ENCODE measurements at regions not wholly inside any gene's neighbourhood (a gene's known extent, or its start where the extent isn't known, plus 50 kb on each side); places are given as distances from the start of the nearest gene placed in this dataset.
A peak's percentile ranks its signal among the peaks of the same experiment; 100 is the strongest.

DNA sequence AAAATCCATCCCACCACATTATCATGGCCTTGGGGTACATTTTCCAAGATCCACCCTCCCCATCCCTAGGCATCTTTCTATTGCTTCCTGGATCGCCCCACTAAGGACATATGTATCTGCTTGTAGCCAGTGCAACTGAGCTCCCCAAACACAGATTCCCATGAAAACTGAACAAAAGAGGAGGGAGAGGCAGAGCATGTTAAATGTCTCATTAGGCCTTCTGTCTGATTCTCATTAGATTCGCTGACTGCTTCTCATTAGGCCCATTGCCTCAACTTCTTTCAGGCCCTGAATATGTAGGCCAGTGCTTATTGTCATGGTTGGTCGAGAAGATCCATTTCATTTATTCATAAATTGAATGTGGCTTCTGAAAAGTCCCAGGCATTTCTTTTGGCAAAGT lies 698.9 kb downstream of the INHBA start (continued):
- no peak for TF ChIP-seq POLR2AphosphoS5 (IDR thresholded peaks at IDR 0.05; ENCODE audit: low read depth)
- TF ChIP-seq, protein P1, sequence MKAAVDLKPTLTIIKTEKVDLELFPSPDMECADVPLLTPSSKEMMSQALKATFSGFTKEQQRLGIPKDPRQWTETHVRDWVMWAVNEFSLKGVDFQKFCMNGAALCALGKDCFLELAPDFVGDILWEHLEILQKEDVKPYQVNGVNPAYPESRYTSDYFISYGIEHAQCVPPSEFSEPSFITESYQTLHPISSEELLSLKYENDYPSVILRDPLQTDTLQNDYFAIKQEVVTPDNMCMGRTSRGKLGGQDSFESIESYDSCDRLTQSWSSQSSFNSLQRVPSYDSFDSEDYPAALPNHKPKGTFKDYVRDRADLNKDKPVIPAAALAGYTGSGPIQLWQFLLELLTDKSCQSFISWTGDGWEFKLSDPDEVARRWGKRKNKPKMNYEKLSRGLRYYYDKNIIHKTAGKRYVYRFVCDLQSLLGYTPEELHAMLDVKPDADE (IDR thresholded peaks at IDR 0.05), result no peak

DNA sequence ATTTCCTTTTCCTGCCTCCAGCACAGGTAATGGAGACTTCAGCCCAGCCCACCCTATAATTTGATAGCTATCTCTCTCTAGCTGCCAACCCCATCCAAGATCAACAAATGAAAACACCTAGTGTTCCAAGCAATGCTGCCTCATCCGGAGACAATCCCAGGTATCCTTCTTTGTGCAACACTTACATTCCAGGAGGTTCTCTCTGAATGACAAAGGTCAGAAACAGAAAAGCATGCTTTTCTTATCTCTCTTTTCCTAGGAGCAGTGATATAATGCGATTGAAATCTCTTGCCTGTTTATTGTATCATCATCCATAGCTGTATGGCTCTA lies 699.3 kb downstream of the INHBA start:
- Mint-ChIP-seq H3K27ac (no peak overlapping the region), H3K4me1 (peaks cover 3% of the 10 kb centered on the region; the same call in 1 of the 3 replicates), H3K9me3 (no peaks in the 10 kb centered on the region), H3K27me3 (ENCODE audit: insufficient read depth, low read depth, poor library complexity) (peaks cover 3% of the 10 kb centered on the region), H3K36me3 (ENCODE audit: low read depth) (no peaks in the 10 kb centered on the region), H3K4me3 (no peak overlapping the region)
- Histone ChIP-seq H3K27me3 (ENCODE audit: insufficient read depth) (no peaks in the 10 kb centered on the region), H3K27ac (ENCODE audit: low read depth) (no peak overlapping the region), H3K4me1 (ENCODE audit: insufficient read depth) (no peaks in the 10 kb centered on the region), H3K36me3 (ENCODE audit: insufficient read depth) (no peaks in the 10 kb centered on the region), H3K9me2 (ENCODE audit: insufficient read depth) (no peaks in the 10 kb centered on the region; the same call in 1 of the 2 replicates), H2AFZ (no peak overlapping the region), H4K20me1 (replicated peaks; ENCODE audit: insufficient read depth) (no peaks in the 10 kb centered on the region), H3K4me3 (no peak overlapping the region), H3F3A (replicated peaks; ENCODE audit: low read depth) (no peaks in the 10 kb centered on the region), H3K79me2 (replicated peaks; ENCODE audit: insufficient read depth) (no peaks in the 10 kb centered on the region), H3K4me2 (no peak overlapping the region)
- peak; percentile 43; the same call in 2 of the 3 replicates for ATAC-seq
- TF ChIP-seq EZH2 (IDR thresholded peaks at IDR 0.05; ENCODE audit: low read depth, unreplicated experiment), result no peak
- TF ChIP-seq, protein P2, sequence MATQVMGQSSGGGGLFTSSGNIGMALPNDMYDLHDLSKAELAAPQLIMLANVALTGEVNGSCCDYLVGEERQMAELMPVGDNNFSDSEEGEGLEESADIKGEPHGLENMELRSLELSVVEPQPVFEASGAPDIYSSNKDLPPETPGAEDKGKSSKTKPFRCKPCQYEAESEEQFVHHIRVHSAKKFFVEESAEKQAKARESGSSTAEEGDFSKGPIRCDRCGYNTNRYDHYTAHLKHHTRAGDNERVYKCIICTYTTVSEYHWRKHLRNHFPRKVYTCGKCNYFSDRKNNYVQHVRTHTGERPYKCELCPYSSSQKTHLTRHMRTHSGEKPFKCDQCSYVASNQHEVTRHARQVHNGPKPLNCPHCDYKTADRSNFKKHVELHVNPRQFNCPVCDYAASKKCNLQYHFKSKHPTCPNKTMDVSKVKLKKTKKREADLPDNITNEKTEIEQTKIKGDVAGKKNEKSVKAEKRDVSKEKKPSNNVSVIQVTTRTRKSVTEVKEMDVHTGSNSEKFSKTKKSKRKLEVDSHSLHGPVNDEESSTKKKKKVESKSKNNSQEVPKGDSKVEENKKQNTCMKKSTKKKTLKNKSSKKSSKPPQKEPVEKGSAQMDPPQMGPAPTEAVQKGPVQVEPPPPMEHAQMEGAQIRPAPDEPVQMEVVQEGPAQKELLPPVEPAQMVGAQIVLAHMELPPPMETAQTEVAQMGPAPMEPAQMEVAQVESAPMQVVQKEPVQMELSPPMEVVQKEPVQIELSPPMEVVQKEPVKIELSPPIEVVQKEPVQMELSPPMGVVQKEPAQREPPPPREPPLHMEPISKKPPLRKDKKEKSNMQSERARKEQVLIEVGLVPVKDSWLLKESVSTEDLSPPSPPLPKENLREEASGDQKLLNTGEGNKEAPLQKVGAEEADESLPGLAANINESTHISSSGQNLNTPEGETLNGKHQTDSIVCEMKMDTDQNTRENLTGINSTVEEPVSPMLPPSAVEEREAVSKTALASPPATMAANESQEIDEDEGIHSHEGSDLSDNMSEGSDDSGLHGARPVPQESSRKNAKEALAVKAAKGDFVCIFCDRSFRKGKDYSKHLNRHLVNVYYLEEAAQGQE (IDR thresholded peaks at IDR 0.05; ENCODE audit: unreplicated experiment), result no peak
- TF ChIP-seq STAT1 (IDR thresholded peaks at IDR 0.05; ENCODE audit: unreplicated experiment), result no peak
- TF ChIP-seq ZNF114 (CRISPR knock-in tag; IDR thresholded peaks at IDR 0.05), result no peak
- TF ChIP-seq ZNF331 (CRISPR knock-in tag; IDR thresholded peaks at IDR 0.05; ENCODE audit: low read depth), result no peak
- TF ChIP-seq, protein P1 (IDR thresholded peaks at IDR 0.05), result no peak
- TF ChIP-seq POLR2AphosphoS5 (IDR thresholded peaks at IDR 0.05; ENCODE audit: low read depth), result no peak
- TF ChIP-seq, protein P3, sequence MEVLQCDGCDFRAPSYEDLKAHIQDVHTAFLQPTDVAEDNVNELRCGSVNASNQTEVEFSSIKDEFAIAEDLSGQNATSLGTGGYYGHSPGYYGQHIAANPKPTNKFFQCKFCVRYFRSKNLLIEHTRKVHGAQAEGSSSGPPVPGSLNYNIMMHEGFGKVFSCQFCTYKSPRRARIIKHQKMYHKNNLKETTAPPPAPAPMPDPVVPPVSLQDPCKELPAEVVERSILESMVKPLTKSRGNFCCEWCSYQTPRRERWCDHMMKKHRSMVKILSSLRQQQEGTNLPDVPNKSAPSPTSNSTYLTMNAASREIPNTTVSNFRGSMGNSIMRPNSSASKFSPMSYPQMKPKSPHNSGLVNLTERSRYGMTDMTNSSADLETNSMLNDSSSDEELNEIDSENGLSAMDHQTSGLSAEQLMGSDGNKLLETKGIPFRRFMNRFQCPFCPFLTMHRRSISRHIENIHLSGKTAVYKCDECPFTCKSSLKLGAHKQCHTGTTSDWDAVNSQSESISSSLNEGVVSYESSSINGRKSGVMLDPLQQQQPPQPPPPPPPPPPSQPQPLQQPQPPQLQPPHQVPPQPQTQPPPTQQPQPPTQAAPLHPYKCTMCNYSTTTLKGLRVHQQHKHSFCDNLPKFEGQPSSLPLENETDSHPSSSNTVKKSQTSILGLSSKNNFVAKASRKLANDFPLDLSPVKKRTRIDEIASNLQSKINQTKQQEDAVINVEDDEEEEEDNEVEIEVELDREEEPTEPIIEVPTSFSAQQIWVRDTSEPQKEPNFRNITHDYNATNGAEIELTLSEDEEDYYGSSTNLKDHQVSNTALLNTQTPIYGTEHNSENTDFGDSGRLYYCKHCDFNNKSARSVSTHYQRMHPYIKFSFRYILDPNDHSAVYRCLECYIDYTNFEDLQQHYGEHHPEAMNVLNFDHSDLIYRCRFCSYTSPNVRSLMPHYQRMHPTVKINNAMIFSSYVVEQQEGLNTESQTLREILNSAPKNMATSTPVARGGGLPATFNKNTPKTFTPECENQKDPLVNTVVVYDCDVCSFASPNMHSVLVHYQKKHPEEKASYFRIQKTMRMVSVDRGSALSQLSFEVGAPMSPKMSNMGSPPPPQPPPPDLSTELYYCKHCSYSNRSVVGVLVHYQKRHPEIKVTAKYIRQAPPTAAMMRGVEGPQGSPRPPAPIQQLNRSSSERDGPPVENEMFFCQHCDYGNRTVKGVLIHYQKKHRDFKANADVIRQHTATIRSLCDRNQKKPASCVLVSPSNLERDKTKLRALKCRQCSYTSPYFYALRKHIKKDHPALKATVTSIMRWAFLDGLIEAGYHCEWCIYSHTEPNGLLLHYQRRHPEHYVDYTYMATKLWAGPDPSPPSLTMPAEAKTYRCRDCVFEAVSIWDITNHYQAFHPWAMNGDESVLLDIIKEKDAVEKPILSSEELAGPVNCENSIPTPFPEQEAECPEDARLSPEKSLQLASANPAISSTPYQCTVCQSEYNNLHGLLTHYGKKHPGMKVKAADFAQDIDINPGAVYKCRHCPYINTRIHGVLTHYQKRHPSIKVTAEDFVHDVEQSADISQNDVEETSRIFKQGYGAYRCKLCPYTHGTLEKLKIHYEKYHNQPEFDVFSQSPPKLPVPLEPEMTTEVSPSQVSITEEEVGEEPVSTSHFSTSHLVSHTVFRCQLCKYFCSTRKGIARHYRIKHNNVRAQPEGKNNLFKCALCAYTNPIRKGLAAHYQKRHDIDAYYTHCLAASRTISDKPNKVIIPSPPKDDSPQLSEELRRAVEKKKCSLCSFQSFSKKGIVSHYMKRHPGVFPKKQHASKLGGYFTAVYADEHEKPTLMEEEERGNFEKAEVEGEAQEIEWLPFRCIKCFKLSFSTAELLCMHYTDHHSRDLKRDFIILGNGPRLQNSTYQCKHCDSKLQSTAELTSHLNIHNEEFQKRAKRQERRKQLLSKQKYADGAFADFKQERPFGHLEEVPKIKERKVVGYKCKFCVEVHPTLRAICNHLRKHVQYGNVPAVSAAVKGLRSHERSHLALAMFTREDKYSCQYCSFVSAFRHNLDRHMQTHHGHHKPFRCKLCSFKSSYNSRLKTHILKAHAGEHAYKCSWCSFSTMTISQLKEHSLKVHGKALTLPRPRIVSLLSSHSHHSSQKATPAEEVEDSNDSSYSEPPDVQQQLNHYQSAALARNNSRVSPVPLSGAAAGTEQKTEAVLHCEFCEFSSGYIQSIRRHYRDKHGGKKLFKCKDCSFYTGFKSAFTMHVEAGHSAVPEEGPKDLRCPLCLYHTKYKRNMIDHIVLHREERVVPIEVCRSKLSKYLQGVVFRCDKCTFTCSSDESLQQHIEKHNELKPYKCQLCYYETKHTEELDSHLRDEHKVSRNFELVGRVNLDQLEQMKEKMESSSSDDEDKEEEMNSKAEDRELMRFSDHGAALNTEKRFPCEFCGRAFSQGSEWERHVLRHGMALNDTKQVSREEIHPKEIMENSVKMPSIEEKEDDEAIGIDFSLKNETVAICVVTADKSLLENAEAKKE (CRISPR knock-in tag; IDR thresholded peaks at IDR 0.05), result no peak
- no peak for TF ChIP-seq CREB1 (CRISPR knock-in tag; IDR thresholded peaks at IDR 0.05; ENCODE audit: low read depth)
- DNase-seq (ENCODE audit: low spot score), result peak; percentile 40

Data from GM23338 (cell line).